GM18868 (cell line): ENCODE measurements at regions not wholly inside any gene's neighbourhood (a gene's known extent, or its start where the extent isn't known, plus 50 kb on each side); places are given as distances from the start of the nearest gene placed in this dataset.

Experiments
- ATAC-seq: cut with Tn5 transposase; IDR thresholded peaks from one replicate; pipeline ENCODE4 v1.9.1; 2021; ENCODE audit warnings: mild to moderate bottlenecking, moderate library complexity; ENCODE audit not compliant: unreplicated experiment

DNA sequence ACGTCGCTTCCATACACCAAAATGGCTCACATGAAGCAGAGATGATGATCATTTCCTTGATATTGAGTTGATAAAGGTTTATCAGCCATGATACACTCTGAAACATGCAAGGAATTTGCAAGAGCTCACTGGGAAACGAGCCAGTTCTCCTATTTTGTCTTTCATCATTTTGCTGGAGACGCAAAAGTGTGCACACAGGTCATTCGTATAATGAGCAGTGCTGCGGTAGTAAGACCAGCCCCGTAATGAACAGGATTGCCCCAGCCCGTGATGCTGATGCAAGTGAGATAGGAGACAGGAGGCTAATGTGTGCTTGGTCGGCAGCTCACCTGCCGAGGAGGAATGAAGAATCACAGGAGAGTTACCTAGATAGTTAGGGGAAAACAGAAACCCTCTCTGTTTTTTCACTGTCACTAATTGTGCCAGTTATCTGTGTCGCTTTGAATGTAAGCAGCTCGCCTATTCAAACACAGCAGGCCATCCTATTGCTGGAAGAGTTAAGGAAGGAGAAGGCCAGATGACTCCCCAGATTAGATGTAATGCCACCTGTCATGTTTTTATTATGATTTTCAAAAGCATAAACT lies 391.8 kb downstream of the SAMD5 start:
- no peak for ATAC-seq

DNA sequence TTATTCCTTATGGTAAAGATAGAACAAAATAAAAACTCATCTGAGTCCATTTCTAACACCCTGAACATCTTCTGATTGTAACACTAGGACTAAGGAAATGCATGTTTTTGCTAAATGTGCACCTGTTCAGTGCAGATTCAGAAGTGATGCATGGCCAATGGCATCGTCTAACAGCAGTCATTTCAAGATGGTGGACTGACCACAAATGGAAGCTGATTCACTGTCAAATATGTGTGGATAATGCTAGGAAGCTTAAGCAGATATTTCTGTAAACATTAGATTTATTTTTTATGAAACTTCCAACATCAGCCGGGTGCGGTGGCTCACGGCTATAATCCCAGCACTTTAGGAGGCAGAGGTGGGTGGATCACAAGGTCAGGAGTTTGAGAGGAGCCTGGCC lies 394.8 kb downstream of the SAMD5 start:
- no peak for ATAC-seq

DNA sequence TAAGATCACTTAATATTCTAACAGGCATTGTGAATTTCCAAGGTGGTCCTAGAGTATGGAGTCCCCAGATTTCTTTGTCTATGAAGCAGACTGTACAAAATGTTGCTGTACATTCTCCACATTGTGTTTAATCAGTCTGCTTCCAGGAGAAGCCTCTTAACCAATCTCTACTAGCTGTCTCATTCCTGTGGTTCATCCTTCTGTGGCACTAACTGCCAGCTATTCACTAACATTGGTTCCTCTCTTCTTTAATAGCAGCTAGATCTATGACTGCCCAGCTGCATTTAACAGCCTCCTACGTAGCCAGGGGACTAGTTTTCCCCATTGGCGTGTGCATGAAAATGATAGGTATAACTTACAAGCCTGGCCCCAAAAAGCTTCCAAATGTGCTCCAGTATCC lies 395.4 kb downstream of the SAMD5 start:
- ATAC-seq = no peak

DNA sequence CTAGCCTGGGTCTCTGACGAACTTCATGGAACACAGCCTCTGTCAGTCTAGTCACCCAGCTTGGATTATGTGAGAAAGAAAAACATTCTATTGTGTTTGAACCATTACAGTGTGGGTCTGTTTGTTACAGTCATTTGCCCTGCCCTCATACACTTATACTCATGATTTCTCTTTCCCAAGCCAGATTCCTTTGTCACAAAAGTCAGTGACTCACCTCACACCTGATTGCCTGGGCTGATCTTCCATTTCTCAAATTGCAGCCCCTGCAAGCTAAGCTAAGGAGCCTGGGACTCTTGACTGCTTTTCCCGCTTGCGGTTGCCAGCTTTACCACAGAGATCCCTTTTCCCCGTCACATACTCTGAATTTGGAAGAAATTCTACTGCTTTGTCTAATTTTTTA lies 395.9 kb downstream of the SAMD5 start:
- no peak for ATAC-seq

DNA sequence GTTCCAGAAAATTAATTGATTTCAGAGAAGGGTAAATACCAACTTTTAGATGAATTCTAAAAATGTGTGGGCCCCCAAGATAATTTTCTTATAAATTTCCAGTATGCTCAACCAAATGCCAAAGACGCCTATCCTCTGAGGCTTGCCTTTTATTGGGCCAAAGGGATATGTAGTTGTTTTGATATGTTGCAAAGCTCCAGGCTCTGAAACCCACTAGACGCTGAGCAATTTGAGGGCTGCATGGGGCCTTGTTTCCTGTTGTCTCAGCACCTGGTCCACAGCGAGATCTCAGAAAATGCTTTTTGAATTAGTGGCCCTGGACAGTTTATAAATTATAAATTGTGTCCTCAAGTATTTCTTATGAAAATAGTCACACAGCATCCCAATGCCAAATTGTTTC lies 397.2 kb downstream of the SAMD5 start:
- no peak for ATAC-seq

DNA sequence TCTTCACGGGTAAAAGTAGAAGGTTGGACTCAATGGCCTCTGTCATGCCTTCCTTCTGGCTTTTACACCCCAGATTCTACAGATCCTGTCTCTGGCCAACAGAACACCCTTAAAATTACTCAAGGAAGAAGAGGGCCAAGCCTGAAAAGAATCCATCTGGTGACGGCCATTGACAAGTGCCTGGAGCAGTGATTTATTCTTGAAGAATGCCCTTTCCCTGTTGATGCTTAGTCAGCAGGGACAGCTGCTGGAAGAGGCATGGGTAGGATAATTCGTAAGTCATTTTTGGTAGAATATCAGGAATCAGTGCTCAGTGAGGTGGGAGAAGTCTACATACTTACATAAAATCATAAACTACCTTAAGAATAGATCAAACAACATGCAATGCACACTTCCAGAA lies 397.9 kb downstream of the SAMD5 start:
- ATAC-seq = no peak

DNA sequence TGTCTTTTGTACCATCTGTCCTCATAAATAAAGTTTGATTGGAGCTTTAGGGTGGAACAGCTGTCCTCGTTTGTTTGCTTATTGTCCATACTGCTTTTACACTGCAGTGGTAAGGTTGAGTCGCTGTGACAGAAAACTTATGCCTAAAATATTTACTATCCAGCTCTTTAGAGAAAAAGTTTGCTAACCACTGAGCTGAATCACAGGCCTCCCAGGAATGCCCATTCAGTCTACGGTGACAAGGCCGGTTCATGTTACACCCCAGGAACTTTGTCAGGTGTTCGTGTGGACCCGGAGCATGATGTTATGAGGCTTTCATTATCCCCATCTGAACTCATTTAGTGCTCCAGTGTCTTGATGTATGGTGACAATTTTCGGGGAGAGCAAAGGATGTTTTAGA lies 401.1 kb downstream of the SAMD5 start:
- no peak for ATAC-seq

DNA sequence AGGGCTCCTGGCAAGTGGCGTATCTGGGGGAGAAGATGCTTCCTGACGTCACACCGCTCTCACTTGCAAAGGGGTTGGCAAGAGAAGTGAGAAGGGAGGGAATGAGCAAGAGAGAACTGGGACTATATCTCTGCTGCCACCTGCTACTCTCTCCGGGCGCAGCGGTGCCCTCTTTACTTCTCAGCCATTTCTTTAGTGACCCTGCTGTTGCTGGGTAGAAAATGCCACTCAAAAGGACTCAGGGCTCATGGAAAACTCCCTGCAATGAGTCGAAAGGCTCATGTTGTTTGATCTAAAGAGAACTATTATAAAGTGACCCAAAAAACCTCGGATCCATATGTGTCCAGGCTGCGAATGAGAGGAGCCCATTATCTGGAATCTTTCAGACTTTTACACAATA lies 401.8 kb downstream of the SAMD5 start:
- no peak for ATAC-seq

DNA sequence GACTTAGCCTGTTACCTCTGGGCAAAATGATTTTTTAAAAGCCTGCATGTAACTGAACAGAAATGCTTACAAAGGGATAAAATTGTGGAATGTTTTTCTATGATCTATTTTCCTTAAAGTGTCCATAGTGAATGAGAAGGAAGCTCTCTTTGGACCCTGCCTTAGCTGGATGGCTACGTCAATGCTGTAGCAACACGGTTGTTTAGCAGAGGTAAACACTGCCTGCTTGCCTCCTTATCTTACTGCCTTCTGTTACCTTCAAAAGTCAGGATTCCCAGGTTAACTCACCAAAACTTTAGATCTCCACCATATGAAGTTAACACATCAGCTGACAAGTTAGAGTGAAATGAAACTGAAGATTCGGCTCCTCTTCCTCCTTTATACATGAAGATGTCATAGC lies 402.6 kb downstream of the SAMD5 start:
- ATAC-seq = no peak

DNA sequence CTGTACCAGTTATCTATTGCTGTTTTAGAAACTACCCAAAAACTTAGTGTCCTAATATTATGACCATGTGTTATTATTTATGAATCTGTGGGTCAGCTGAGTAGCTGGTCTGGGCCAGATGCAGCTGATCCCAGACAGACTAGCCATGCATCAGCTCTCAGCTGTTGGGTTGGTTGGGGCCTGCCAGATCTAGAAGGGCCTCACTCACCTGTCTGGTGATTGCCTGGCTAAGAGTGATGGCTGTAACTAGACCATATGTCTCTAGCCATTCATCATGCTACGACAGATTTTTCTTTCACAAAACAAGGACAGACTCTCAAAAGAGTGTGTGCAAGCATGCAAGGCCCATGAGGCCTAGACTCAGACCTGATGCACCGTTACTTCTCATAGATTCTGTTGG lies 403.2 kb downstream of the SAMD5 start:
- ATAC-seq = no peak

DNA sequence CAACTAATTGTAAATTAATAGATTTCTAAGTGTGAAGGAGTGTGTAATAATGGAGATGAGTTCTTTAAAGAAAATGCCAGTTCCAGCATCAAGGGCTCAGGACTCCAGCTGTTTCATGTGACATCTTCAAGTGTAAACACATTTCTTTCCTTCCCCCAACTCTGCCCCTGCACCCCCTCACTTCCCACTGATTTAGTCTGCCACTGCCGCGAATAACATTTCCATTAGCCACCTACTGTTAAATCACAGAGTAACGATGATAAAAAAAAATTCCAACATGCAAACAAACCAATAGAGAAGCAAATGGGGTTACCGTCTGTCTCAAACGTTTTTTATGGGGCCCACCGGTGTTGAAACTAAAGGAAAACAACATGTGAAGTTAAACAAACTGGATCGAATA lies 414.3 kb downstream of the SAMD5 start:
- ATAC-seq = no peak

DNA sequence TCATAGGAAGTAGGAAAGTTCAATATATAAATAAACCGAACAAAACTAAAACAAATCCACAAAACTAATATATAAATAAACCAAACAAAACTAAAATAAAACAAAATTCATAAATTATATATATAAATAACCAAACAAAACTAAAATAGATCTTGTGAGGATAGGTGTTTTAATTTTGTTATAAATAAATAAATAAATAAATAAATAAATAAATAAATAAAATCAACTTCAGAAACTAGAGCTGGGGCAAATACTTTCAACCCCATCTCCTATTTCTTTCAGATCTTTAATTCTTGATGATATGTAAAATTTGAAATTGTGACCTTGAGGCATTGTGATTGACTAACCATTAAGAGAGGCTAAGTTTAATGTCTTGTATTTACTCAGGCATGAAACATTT lies 416.1 kb downstream of the SAMD5 start:
- no peak for ATAC-seq

DNA sequence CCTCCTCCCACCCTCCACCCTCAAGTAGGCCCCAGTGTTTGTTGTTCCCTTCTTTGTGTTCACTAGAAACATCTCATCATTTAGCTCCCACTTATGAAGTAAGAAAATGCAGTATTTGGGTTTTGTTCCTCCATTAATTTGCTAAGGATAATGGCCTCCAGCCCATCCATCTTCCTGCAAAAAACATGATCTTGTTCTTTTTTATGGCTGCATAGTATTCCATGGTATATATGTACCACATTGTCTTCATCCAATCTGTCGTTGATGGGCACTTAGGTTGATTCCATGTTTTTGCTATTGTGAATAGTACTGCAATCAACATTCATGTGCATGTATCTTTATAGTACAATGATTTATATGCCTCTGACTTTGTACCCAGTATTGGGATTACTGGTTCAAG lies 416.8 kb upstream of the SASH1 start:
- ATAC-seq = no peak

DNA sequence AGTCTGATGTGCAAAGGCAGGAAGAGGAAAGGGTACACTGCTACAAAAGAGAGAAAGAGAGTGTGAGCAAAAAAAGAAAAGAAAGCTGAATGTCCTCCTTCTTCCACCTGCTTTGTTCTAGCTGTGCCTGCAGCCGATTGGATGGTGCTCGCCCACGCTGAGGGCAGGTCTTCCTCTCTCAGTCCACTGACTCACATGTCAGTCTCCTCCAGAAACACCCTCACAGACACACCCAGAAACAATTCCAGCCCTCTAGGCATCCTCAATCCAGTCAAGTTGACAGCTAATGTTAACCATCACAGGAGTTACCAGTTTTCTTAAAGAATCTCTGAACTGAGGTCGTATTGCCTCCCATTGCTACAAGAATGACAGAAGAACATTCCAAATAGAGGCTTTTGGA lies 411.9 kb upstream of the SASH1 start:
- ATAC-seq = no peak

DNA sequence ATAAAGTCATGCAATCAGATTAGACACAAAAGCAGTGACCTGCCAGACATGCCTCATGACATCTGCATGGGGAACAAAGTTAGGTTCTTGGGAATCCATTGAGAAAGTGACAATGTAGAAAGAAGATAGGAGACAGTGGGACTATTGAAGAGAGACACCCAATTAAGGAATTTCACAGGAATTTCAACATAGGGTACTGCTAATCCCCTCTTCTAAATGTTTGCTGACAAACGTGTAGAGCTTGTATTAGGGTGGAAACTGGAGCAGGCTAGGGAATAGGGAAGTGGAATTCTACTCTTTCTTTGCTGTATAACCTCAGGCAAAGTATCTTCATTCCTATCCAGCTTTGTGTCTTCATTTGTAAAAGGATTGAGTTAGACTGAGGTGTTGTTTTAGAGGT lies 409.4 kb upstream of the SASH1 start:
- ATAC-seq = no peak

DNA sequence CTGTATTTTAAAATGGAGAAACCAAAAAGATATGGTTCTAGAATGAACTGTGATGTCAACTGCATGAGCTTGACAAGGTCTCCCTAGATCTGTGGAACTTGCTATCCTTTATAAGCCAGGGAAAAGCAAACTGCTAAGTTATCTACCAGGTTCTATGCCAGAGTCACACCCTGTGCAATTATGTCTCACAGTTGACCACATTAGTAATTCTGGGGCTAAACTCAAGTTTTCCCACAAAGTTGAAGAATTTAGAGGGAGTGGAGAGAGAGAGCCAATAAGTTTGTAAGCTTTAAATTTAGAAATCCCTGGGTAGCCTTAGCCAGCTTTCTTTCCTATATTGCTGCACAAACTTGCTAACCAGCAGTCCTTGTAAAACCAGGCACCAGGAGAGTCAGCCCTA lies 407.0 kb upstream of the SASH1 start:
- ATAC-seq = no peak

DNA sequence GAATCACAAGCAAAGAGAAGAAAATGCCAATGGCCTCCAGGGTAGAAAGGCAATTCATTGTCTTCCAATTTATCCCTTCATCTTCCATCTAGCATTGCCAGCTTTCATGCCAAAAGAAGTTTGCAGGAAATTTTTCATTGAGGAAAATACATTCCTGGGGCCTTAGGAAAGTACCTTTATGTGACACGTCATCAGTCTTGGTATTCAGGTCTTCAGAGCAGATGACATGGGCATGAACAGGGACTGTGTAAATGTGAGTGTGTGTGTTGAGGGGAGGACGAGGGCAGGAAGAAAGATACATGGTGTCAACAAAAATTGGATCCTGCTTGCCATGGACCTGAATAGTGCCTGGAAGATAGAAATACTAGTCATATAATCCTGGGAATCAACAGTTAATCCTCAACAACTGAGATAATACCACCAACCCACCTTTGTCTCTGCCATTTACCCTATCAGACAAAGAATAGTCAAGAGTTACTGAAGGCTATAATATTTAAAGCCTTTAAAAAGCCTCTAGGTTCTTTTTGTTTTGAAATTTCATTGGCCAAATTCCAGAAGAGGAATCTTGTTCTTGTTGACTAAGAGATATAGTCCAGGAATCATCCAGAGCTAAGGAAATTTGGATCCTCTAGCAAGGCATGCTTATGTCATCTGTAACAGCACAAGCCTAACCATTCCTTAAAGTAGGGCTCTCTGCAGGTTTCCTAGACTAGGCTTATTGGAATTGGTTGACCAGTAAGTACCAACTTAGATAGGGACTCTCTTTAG lies 405.8 kb upstream of the SASH1 start:
- no peak for ATAC-seq

DNA sequence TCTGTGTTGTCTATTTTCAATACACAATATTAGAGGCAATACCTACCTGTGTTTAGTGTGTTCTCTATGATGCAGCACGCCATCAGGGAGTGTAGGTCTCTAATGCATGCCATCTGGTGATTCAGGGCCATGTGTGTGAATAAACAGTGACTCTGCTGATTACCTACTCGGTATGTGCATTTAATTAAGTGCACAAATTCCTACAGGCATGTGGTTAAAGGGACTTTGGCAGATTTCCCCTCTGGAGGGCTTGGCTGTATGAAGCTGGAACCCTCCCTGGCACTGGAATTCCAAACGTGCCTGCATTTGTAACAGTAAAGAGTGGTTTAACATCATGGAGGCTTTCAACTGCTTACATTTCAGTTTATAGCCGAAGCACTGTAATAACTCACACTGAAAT lies 401.5 kb upstream of the SASH1 start:
- no peak for ATAC-seq

DNA sequence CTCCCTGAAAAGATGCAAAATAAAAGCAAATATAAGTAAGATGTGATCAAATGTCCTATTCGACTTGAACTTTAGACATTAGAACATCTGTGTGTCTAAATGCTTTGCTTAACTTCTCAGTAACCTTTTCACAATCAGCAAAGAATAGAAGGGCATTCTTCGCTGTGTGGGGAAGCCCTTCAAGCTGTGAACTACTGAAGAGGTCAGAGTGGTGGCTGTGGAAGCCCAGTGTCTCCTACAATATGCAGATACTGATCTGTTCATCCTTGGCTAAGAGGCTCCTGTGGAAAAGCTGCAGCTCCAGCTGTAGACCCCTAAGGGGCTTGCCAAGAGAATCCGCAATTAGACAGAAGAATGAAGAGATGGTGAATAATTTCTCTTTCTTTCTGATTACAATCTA lies 400.3 kb upstream of the SASH1 start:
- no peak for ATAC-seq

DNA sequence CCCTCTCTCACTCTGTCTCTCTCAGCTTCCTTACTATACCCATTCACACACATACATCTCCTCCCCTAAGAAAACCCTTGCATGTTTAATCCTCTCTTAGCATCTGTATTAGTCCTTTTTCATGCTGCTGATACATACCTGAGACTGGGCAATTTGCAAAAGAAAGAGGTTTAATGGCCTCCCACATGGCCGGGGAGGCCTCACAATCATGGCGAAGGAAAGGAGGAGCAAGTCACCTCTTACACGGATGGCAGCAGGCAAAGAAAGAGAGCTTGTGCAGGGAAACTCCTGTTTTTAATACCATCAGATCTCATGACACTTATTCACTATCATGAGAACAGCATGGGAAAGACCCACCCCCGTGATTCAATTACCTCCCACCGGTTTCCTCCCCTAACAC lies 398.5 kb upstream of the SASH1 start:
- ATAC-seq = no peak

DNA sequence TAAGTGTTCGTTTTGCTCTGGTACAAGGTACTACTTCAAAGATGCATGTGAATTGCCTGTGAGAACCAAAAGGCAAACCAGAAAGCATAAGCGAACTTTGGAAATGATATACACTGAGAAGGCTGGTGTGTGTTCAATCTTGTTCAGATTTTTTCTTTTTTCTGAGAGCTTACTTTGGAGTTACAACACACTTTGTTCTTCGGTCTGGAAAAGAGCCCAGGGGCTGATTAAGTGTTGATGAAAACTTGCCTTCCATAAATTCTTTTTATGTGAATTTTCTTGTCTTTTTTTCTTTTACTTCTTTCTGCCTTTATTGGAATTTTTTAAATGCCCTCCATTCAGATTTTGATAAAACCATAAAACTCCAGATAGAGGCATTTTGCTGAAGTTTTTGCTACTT lies 395.1 kb upstream of the SASH1 start:
- ATAC-seq = no peak

DNA sequence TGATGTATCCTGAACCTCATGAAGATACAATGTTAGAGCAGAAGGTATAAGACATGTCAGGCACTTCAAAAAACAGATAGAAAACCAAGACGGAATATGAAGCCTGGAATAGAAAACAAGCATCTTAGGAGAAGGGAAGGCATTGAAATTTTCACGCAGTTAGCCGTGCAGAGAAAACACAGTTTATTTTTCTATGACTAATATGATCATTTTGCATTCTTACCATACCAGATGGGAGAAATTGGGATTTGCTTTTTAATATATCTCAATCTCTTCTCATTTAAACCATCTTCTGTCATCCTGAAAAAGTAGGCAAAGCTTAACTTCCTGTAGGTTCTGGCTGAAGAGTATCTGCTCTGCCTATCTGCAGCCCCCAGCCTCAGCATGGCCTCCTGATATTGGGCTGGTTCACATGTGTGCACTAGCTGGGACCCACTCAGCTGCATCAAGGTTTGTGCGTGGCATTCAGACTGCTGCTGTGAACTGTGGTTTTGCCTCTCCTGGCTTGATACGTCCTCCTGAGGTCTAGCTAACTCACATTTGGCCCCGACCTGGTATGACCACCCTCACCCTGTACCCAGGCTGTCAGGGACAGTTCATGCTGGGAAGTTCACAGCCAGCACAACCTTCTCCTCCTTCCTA lies 392.5 kb upstream of the SASH1 start:
- ATAC-seq = no peak

DNA sequence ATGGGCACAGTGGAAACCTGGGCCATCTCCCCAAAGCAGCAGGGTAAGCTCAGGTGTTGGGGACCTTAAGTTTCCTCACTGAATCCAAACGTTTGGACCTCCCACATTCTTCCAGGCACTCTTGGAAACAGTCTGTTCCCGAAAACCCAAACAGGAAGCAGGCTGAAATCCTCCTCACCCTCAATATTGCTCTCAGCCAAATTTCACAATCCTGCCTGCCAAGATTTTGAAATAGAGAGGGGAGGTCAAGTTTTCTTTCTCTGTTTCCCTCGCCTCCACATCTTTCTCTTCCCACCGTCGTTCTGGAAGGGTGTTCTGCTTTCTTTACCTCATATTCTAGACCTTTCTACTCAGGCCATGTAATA lies 392.0 kb upstream of the SASH1 start:
- ATAC-seq = no peak
